Fibroblast of lung (primary cell): ENCODE measurements at regions not wholly inside any gene's neighbourhood (a gene's known extent, or its start where the extent isn't known, plus 50 kb on each side); places are given as distances from the start of the nearest gene placed in this dataset.

Experiments used
- DNase-seq, 2 donors: peaks; one replicate each; pipeline versions ENCODE4 v3.0.0 to v3.0.0-alpha.2; 2010; ENCODE audit warnings: low read depth in 2 of 2
- H2AFZ ChIP-seq: 2 replicates; pipeline ENCODE4 v1.5.1; 2012; ENCODE audit warnings: low read length, control low read depth, inconsistent platforms
- H3K27ac ChIP-seq: 2 replicates; pipeline ENCODE4 v1.5.1; 2011; ENCODE audit warnings: low read length, control low read depth; ENCODE audit not compliant: insufficient read depth
- H3K27me3 ChIP-seq: 2 replicates; pipeline ENCODE4 v1.5.1; 2011; ENCODE audit warnings: mild to moderate bottlenecking, low read length; ENCODE audit not compliant: control insufficient read depth, insufficient read depth
- H3K36me3 ChIP-seq: 2 replicates; pipeline ENCODE4 v1.5.1; 2011; ENCODE audit warnings: low read length; ENCODE audit not compliant: control insufficient read depth, insufficient read depth
- H3K4me1 ChIP-seq: 2 replicates; pipeline ENCODE4 v1.5.1; 2011; ENCODE audit warnings: low read length; ENCODE audit not compliant: control insufficient read depth, insufficient read depth; ENCODE audit errors: extremely low read depth
- H3K4me2 ChIP-seq: 2 replicates; pipeline ENCODE4 v1.5.1; 2011; ENCODE audit warnings: low read length, control low read depth; ENCODE audit not compliant: insufficient read depth; ENCODE audit errors: extremely low read depth
- H3K4me3 ChIP-seq, 4 experiments: fragments of 200-600 bp in 1 of 4; sonication (generic) in 1 of 4; replicated peaks in 1 of 4; 2 replicates each; pipeline ENCODE4 v1.5.1; 2011 to 2016; ENCODE audit warnings: low read length in 4 of 4, low read depth in 3 of 4, mild to moderate bottlenecking in 3 of 4, control low read depth in 2 of 4, inconsistent platforms in 1 of 4, mixed read lengths in 1 of 4; ENCODE audit not compliant: insufficient read depth in 1 of 4; ENCODE audit errors: control extremely low read depth in 1 of 4
- H3K79me2 ChIP-seq: 2 replicates; pipeline ENCODE4 v1.5.1; 2012; ENCODE audit warnings: mild to moderate bottlenecking, low read length, inconsistent platforms; ENCODE audit not compliant: control insufficient read depth, insufficient read depth
- H3K9ac ChIP-seq: 2 replicates; pipeline ENCODE4 v1.5.1; 2011; ENCODE audit warnings: mild to moderate bottlenecking, low read length, control low read depth; ENCODE audit not compliant: insufficient read depth
- H3K9me3 ChIP-seq: 2 replicates; pipeline ENCODE4 v1.5.1; 2012; ENCODE audit warnings: low read depth, low read length; ENCODE audit not compliant: control insufficient read depth, insufficient read depth
- H4K20me1 ChIP-seq: 2 replicates; pipeline ENCODE4 v1.5.1; 2011; ENCODE audit warnings: low read length; ENCODE audit not compliant: control insufficient read depth, insufficient read depth; ENCODE audit errors: extremely low read depth
- CTCF ChIP-seq, 2 donors: IDR thresholded peaks in 1 of 2; conservative IDR thresholded peaks in 1 of 2; 1 replicate in 1 of 2; 2 replicates in 1 of 2; pipeline ENCODE4 v1.5.1; 2011 to 2012; ENCODE audit warnings: low read length in 2 of 2, control low read depth in 1 of 2, inconsistent platforms in 1 of 2, low read depth in 1 of 2, mild to moderate bottlenecking in 1 of 2
- EZH2 ChIP-seq: IDR thresholded peaks from 2 replicates; pipeline ENCODE4 v1.5.1; 2012; ENCODE audit warnings: low read length, control low read depth, mild to moderate bottlenecking; ENCODE audit errors: missing control alignments

DNA sequence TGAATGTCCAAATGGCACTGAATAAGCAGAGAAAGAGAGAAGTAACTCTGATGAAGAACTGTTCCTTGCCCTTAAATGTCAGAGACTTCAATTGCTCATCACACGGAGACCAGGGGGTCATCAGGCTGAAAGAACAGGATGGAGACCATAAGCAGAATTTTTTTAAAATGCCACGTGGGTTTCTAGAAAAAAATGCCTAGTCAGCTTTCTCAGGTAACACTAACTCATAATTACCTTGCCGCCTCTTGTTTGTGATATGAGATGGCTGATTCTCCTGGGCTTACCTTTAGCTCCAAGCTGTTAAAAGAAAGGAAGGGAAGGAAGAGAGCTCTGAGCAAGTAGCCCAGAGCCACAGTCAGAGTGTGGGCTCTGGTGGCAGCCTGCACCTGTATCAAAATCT, 372.0 kb downstream of the GPAM start:
- no peak for DNase-seq
- H3K9me3 ChIP-seq = no peaks in the 10 kb centered on the region
- TF ChIP-seq EZH2 (no peak), CTCF (conservative IDR thresholded peaks at IDR 0.05 in 1 of 2, IDR thresholded peaks at IDR 0.05 in 1 of 2; ENCODE audit: low read depth in 1 of 2, low read length in 2 of 2) (no peak)
- no peaks in the 10 kb centered on the region for H3K4me1 ChIP-seq
- no peaks in the 10 kb centered on the region for H3K79me2 ChIP-seq
- no peak overlapping the region for H3K9ac ChIP-seq
- no peaks in the 10 kb centered on the region for H4K20me1 ChIP-seq
- no peak overlapping the region for H3K4me3 ChIP-seq
- no peak overlapping the region for H2AFZ ChIP-seq
- H3K27me3 ChIP-seq = no peaks in the 10 kb centered on the region
- H3K27ac ChIP-seq = no peak overlapping the region
- H3K4me2 ChIP-seq = no peak overlapping the region
- H3K36me3 ChIP-seq = no peaks in the 10 kb centered on the region

GRCh38 chr10:111820471-111820870, 363.1 kb downstream of the GPAM start:
- Histone ChIP-seq H2AFZ (no peak overlapping the region), H3K4me1 (no peaks in the 10 kb centered on the region), H4K20me1 (no peaks in the 10 kb centered on the region), H3K4me3 (no peak overlapping the region), H3K4me2 (no peak overlapping the region), H3K27me3 (no peaks in the 10 kb centered on the region), H3K9me3 (no peaks in the 10 kb centered on the region), H3K9ac (no peak overlapping the region), H3K79me2 (no peaks in the 10 kb centered on the region), H3K27ac (no peak overlapping the region), H3K36me3 (no peaks in the 10 kb centered on the region)
- no peak for TF ChIP-seq CTCF (conservative IDR thresholded peaks at IDR 0.05 in 1 of 2, IDR thresholded peaks at IDR 0.05 in 1 of 2; ENCODE audit: low read depth in 1 of 2, low read length in 2 of 2)
- TF ChIP-seq EZH2 = no peak
- no peak for DNase-seq

GRCh38 chr10:111821871-111822270, 361.7 kb downstream of the GPAM start:
- no peak overlapping the region for H2AFZ ChIP-seq
- no peak overlapping the region for H3K4me3 ChIP-seq
- TF ChIP-seq EZH2 (no peak), CTCF (conservative IDR thresholded peaks at IDR 0.05 in 1 of 2, IDR thresholded peaks at IDR 0.05 in 1 of 2; ENCODE audit: low read depth in 1 of 2, low read length in 2 of 2) (no peak)
- H3K4me1 ChIP-seq = no peaks in the 10 kb centered on the region
- H3K9ac ChIP-seq = no peak overlapping the region
- no peaks in the 10 kb centered on the region for H4K20me1 ChIP-seq
- no peak overlapping the region for H3K4me2 ChIP-seq
- no peaks in the 10 kb centered on the region for H3K27me3 ChIP-seq
- no peaks in the 10 kb centered on the region for H3K9me3 ChIP-seq
- DNase-seq = no peak
- H3K36me3 ChIP-seq = no peaks in the 10 kb centered on the region
- no peak overlapping the region for H3K27ac ChIP-seq
- no peaks in the 10 kb centered on the region for H3K79me2 ChIP-seq
